ENCODE measurements at regions not wholly inside any gene's neighbourhood (a gene's known extent, or its start where the extent isn't known, plus 50 kb on each side); places are given as distances from the start of the nearest gene placed in this dataset.

- DNase-seq = no peak
Observed at GRCh38 chr2:139819273-139819796, 1039.1 kb upstream of the NXPH2 start.

GRCh38 chr2:139814458-139814857, 1034.3 kb upstream of the NXPH2 start:
- DNase-seq = no peak

- no peak for DNase-seq
Observed at GRCh38 chr2:139813340-139813739, 1033.2 kb upstream of the NXPH2 start.

GRCh38 chr2:139805441-139805840, 1025.3 kb upstream of the NXPH2 start:
- no peak for DNase-seq

DNA sequence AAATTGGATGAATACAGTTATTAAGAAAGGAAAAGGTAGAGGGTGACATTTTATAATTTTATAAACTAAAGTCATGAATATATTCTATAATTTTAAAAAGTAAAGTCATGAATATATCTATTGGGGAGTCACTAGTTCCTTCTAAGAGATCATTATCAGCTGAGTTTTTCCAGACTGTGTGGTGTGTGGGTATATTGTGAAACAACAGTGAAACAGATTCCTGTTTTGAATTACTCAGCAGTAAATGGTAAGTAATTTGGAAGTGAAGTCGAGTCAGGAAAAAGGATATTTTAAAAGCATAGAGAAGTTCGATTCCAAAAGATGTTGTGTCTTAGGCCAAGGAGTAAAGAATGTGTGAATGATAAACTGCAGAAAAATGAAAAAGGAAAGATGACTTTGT, 1018.2 kb upstream of the NXPH2 start:
- no peak for DNase-seq

GRCh38 chr2:139790807-139791752, 1010.9 kb upstream of the NXPH2 start:
- no peak for DNase-seq

DNA sequence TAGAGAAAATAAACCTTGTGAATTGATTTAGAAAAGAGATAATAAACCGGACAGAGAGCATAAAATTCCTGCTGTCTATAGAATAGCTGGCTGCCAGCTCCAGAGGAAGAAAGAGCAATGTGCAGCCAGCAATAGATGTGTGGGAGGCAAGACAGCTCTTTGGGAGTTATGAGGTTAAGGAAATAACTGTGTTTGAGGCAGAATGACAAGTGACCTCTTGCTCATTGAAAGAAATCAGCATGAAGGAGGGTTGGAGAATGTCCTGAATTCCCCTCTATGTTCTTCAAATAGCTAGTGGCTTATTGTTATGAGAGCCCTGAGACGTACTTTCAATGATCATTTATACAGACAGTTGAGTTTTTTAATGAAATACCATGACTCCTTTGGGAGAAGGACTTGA, 1009.9 kb upstream of the NXPH2 start:
- no peak for DNase-seq

DNA sequence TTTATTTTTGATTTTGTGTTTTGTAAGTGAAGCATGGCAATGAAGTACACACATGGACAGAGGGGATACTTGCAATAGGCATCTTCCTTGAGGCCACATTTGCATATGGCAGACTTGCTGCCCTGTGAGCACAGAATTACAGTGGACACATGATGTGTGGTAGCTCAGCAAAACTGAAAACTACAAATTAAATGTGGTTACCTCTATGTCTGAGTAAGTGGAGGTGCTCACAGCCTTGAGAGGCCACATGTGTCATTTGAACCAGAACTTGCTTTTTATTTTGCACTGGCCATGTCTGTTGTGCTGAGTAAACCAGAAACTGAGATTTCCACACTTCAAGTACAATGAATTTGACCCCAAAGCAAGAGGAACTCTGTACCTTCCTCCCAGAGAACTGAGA, 998.5 kb upstream of the NXPH2 start:
- no peak for DNase-seq

DNA sequence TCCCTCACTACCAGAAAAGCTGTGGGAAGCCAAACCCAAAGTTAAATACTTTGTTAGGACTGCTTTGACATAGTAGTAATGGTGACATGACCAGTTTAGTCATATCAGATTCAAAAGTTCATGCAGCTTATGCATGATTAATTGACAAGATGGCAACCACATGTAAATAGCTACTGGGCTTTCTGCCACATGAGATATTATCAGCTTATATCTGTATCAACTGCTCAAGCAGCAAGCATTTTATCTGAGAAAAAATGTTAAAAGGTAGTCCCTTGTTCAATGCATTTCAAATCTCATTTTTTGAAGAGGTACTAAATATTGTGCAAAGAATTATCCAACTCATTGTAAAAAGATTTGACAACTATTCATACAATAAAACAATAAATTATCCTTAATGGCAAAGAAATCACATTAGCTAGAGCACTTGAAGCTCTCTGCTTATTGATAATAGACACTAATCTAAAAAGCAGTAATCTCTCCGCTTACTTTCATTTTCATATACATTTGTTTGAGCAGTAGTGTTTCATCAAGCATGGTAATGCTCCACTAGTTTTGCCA, 993.6 kb upstream of the NXPH2 start:
- DNase-seq = no peak

DNA sequence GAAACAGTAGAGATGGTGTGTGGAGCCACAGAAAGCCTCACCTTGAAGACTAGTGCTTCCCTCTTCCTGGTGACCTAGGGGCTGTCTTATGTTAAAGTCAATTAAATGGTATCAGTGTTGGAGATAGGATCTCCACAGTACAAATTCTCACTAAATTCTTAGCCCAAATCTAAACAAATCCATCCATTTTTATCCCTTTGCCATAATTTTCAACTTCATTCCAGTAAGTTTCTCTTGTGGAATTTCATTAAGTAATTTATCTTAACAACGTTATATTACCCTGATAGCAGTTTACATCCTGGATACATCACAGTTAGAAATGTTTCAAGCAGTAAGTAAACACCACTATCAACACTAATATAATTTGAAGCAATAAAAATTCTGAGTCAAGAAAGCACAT, 989.4 kb upstream of the NXPH2 start:
- no peak for DNase-seq

- no peak for DNase-seq
Observed at GRCh38 chr2:139763705-139764104, 983.5 kb upstream of the NXPH2 start.

DNA sequence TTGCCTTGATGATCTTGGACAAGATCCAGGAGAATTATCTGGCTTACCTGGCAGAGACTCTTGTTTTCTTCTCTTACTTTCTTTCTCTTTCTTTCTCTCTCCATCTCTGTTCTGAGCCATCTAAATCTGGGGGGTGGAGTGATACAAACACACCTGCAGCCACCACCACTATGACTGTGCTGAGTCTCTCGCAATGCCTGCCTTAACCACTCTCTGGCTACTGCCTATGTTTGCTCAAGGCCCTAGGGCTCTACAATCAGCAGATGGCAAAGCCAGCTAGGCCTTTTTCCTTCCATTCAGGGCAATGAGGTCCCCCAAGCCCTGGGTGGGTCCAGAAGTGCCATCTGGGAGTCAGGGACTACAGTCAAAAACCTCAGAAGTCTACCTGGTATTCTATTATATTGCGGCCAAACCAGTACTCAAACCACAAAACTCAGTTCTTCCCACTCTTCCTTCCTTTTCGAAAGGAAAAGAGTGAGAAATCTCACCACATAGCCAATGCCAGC, 978.9 kb upstream of the NXPH2 start:
- no peak for DNase-seq

DNA sequence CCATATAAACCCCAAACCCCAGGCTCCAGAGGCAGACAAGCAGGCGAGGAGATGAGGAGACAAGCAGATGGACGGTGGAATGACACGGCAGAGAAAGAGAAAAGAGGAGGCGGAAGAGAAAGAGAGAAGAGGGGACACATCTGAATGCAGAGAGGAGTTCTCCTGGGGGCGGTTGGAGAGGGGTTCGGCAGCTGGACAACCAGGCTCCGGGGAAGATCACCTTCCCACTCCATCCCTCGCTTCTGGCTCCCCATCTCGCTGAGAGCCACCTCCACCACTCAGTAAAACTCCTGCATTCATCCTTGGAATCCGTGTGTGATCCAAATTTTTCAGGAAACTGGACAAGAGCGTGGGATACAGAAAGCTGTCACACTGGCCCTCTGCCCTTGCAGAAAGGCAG, 966.7 kb upstream of the NXPH2 start:
- DNase-seq = no peak

GRCh38 chr2:139744273-139744672, 964.1 kb upstream of the NXPH2 start:
- no peak for DNase-seq

DNA sequence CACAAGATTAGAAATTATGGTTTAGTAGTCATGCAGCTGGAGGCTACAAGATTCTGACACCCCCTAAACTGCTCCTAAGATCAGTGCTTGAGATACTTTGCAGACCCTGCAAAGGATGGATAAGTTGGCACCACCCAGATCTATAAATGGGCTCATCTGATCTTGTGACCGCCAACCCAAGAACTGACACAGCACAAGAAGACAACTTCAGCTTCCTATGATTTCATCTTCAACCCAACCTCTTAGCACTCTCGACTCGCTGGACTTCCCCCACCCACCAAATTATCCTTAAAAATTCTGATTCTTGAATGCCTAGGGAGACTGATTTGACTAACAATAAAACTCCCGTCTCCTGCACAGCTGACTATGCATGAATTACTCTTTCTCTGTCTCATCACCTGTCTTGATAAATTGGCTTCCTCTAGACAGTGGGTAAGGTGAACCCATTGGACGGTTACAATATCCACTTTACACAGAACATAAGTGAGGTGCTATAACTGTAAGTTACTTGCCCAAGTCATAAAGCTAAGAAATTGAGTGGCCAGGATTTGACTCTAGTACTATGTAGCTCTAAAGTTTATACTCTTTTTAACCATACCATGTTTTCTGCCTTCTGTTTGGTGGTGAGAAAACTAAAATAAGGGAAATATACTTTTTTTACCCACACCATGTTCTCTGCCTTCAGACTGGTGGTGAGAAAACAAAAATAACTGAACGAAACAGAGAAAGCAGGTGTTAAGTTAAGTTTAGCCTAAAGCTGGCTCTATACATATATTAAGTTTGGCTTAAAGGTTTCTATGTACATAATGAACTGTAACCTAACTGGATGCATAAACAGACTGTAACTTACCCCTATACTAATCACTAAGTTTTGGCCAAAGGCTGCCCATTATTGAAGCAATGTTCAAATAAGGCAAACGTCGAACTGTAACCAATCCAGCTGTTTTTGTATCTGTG, 962.3 kb upstream of the NXPH2 start:
- no peak for DNase-seq

GRCh38 chr2:139737659-139738058, 957.5 kb upstream of the NXPH2 start:
- DNase-seq = no peak

GRCh38 chr2:139730197-139730596, 950.0 kb upstream of the NXPH2 start:
- no peak for DNase-seq

DNA sequence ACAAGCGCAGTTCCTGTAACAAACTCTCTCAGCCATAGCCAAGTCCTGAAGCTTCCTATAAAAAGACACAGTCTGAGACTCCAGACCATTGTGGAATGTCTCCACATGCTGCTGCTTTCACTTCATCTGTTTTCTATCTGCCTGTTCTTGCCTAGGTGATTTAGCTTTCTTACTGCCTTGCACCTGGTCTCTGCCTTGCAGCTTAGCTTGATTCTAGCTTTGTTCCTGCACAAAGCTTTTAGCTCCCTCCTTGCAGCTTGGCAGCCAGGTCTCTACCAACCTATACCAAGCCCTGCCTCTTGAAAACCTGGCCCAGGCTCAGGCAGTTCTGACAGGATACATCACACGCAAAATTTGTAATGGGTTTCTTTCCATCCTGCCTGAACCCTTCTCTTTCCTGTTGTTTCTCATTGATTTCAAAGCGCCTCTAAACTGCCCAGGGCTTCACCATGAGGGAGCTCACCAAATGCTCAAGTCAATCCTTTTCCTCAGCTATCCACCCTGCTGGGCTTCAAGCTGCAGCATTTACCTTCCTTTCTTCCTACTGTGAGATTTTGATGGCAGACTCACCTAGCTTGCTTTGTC, 941.3 kb upstream of the NXPH2 start:
- no peak for DNase-seq

DNA sequence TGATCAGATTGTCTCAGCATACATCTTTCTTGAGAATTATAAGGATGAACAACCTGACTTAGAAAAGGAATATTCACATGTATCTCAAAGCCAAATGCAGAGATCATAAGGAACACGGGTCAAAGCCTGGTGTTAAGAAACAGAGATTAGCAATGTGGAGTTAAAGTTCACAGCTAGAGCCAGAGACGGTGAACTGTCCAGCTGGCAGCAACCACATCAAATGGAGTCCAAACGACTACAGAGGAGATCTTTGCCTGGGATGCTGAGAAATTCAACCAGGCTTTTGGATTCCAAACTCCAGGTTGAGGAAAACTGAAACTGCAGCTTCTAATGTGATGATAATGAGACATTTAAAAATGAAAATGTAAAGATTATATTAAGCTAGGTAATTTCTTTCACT, 939.9 kb upstream of the NXPH2 start:
- DNase-seq = no peak

GRCh38 chr2:139704606-139705005, 924.4 kb upstream of the NXPH2 start:
- DNase-seq = no peak

DNA sequence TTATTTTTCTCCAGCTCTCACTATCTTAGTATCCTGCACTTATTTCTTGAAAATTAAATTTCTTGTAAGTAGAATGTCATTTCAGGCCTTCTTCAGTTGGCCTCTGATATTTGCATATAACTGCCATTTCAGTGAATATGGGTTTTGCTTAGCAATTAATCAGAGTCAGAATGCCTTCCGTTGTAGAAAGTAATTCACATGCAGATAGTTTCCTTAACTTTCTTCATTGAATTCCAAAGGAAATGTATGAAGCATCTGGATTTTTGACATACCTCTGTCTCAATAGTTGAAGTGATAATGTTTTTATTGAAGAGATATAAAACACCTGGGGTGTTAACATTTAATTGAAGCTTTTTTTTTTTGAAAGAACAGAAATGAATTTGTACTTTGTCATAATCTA, 914.1 kb upstream of the NXPH2 start:
- DNase-seq = no peak

- DNase-seq = no peak
Observed at GRCh38 chr2:139686205-139686604, 906.0 kb upstream of the NXPH2 start.

Measured in CD4-positive, alpha-beta T cell treated with Interleukin-21 for 1 hour (primary cell).